Suprapubic skin (tissue), 4 donors: ENCODE measurements at regions not wholly inside any gene's neighbourhood (a gene's known extent, or its start where the extent isn't known, plus 50 kb on each side); places are given as distances from the start of the nearest gene placed in this dataset.

Experiments
- CTCF ChIP-seq, 2 donors: fragments of 200-600 bp in 1 of 2; fragments of 450-650 bp in 1 of 2; sonication (generic) in 1 of 2; IDR thresholded peaks; one replicate each; pipeline ENCODE4 v1.5.1; 2016 to 2019; ENCODE audit warnings: antibody characterized with exemption in 2 of 2, mild to moderate bottlenecking in 1 of 2, moderate library complexity in 1 of 2
- EP300 ChIP-seq: sonication (generic); formaldehyde crosslinking; IDR thresholded peaks from one replicate; pipeline ENCODE4 v1.6.1; 2017; ENCODE audit warnings: antibody characterized with exemption
- POLR2A ChIP-seq, 2 donors: fragments of 450-650 bp; IDR thresholded peaks; one replicate each; pipeline ENCODE4 v1.6.1; 2017; ENCODE audit warnings: antibody characterized with exemption in 2 of 2, mild to moderate bottlenecking in 2 of 2, moderate library complexity in 2 of 2
- POLR2AphosphoS5 ChIP-seq, 3 donors: sonication (generic); formaldehyde crosslinking; IDR thresholded peaks; one replicate each; pipeline ENCODE4 v1.6.1; 2017; ENCODE audit warnings: antibody characterized with exemption in 3 of 3

GRCh38 chr5:3122216-3122615 is 370.7 kb upstream of the IRX2 start:
- TF ChIP-seq CTCF (IDR thresholded peaks at IDR 0.05), result no peak
- no peak for TF ChIP-seq POLR2A (IDR thresholded peaks at IDR 0.05)
- no peak for TF ChIP-seq EP300
- TF ChIP-seq POLR2AphosphoS5 (IDR thresholded peaks at IDR 0.05), result no peak
